ENCODE measurements at regions not wholly inside any gene's neighbourhood (a gene's known extent, or its start where the extent isn't known, plus 50 kb on each side); places are given as distances from the start of the nearest gene placed in this dataset.

DNA sequence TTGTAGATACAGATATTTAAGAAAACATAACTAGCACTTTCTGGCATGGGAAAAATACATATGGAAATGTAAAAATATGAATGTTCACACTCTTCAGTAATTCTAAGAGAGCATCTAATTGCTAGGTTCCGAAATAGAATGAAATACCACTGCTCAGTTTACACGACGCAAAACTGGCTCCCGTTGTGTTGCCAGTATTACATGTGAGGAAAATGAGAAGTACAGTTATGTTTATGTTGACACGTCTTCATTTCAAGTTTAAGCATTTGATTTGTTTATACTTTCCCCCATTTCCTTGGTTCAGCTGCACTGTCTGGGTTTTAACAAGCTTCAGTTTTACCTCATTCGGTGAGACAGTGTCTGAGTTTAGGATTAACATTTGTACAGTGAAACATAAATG is 275.8 kb upstream of the SEMA3D start:
- TF ChIP-seq, protein P1, sequence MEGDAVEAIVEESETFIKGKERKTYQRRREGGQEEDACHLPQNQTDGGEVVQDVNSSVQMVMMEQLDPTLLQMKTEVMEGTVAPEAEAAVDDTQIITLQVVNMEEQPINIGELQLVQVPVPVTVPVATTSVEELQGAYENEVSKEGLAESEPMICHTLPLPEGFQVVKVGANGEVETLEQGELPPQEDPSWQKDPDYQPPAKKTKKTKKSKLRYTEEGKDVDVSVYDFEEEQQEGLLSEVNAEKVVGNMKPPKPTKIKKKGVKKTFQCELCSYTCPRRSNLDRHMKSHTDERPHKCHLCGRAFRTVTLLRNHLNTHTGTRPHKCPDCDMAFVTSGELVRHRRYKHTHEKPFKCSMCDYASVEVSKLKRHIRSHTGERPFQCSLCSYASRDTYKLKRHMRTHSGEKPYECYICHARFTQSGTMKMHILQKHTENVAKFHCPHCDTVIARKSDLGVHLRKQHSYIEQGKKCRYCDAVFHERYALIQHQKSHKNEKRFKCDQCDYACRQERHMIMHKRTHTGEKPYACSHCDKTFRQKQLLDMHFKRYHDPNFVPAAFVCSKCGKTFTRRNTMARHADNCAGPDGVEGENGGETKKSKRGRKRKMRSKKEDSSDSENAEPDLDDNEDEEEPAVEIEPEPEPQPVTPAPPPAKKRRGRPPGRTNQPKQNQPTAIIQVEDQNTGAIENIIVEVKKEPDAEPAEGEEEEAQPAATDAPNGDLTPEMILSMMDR (IDR thresholded peaks at IDR 0.05) = no peak
- no peak for TF ChIP-seq EP300 (IDR thresholded peaks at IDR 0.05)
